Activated CD8-positive, alpha-beta memory T cell treated with anti-CD3 and anti-CD28 coated beads for 24 hours (primary cell): ENCODE measurements at regions not wholly inside any gene's neighbourhood (a gene's known extent, or its start where the extent isn't known, plus 50 kb on each side); places are given as distances from the start of the nearest gene placed in this dataset.
A peak's percentile ranks its signal among the peaks of the same experiment; 100 is the strongest.

Experiments used
- DNase-seq: peaks from one replicate; pipeline ENCODE4 v3.0.0-alpha.2; 2020

DNA sequence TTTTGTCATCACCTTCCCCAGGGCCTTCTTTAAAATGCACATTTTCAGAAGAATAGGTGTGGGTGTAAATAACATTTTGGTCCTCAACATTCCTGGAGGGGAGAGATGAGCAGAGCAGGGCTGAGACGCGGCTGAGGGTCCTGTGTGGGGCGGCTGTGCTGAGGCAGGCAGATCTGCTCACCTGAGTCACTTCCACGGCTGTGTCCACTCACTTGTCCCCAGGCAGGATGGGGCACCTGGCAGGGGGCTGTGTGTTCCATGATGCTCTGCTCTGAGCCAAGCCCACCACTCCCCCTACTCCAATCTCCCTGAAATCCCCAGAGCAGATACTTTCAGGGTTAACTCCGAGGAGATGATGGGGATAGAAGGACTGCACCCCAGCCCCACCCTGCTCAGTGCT is 93.8 kb downstream of the GLRX3 start:
- DNase-seq, result peak; percentile 26

- DNase-seq, result peak; percentile 21
Measured at GRCh38 chr10:130230611-130231010, 94.4 kb downstream of the GLRX3 start.

GRCh38 chr10:130231251-130231741 is 95.1 kb downstream of the GLRX3 start:
- peak; percentile 50 for DNase-seq

GRCh38 chr10:130232166-130233034 is 96.2 kb downstream of the GLRX3 start:
- DNase-seq, result peak; percentile 40

DNA sequence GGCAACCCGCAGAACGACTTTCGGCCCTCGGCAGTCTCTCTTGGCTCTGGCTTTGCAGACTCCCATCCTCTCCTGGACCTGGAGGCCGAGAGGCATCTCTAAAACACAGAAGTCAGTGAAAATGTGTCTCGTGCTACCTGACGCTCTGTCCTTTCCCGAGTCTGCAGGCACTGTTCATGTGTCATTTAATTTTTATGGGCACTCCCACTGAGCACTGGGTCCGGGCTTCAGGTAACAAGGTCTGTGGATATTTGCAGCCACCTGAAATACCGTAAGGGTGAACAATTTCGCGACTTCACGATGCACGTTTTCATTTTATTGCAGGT is 96.8 kb downstream of the GLRX3 start:
- no peak for DNase-seq

DNA sequence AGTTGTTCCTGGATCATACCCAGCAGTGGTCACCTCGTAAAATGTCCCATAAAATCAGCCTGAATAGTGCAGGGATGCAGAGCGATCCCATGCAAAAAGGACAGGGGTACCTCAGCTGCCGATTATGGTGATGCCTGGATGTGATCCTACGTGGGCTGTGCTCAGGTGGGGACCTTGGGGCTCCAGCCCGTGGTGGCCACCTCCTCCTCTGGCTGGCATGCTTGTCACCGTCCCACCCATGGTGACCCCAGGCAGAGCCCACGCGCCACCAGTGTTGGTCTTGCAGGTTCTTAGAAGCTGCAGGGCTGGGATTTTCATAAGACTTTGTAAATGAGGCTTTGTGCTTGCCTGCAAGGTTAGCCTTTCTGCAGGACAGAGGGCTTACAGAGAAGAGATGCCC is 97.2 kb downstream of the GLRX3 start:
- DNase-seq, result peak; percentile 40

DNA sequence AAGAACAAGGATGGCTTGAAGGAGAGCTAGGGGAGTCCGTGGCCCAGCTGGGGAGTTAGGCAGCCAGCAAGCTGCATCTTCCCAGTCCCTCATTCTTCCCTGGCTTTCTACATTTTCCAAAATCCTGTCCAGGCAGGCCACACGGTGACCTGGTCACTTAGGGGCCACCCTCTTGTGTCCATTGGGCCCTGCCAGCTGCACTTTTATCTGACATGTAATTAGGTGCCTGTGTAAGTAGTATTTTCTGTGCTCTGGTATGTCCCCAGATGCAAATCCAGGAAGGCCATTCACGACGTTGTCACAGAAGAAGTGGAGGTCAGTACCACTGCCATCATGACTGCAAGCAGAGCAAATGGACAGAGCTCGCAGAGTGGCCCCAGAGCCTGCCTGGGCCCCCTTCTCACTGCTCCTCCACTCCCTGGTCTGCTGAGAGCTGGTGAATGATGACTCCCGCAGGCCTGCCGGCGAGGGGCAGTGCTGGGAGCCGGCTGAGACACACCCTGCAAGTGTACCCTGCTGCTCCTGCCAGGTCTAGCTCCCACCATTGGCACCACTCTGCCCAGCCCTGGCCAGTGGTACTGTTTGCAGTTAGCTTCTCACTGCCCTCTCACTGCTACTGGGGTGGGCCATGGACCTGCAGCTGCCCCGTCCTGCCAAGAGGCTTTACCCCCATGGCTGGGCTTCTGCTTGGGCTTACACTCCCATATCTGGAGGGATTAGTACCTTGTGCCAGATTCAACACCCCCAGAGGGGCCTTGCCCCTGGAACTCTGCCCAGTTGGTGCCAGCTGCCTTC is 98.2 kb downstream of the GLRX3 start:
- DNase-seq, result peak; percentile 33

DNA sequence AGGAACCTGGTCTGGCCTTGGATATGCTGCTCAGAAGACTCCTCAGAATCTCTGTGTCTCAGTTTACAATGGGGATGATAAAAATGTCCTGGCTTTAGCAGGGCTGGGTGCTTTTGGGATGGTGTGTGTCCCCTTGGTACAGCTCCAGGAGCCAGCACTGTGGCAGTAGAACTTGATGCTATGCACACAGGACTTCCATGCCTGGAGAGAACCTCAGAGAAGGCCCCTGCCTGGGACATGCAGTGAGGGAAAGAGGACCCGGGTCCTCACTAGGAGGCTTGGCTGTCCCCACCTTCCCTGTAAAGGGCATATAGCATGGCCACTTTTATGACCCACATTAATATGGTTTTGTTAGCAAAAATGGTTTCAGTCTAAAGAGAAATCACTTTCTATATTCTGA is 100.5 kb downstream of the GLRX3 start:
- peak; percentile 24 for DNase-seq

- no peak for DNase-seq
Measured at GRCh38 chr10:130240409-130240808, 104.2 kb downstream of the GLRX3 start.

DNA sequence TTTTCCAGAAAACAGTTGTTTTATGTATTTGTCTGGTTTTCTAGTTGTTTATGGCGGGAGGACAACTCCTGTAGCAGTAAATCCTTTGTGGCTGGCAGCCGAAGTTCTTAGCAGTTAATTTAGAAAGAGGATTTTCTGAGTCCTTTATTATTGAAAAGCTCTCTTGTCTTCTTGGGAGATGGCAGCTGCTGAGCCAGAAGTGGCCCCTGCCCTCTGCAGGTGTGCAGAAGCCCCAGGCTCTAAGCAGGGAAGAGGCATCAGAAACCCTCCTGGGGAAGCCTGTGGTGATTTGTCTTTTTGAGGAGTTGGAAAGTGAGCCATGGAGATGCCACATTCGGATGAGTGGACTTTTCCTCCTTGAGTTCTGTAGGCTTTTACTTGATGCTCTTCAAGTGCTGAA is 106.3 kb downstream of the GLRX3 start:
- DNase-seq, result peak; percentile 24

DNA sequence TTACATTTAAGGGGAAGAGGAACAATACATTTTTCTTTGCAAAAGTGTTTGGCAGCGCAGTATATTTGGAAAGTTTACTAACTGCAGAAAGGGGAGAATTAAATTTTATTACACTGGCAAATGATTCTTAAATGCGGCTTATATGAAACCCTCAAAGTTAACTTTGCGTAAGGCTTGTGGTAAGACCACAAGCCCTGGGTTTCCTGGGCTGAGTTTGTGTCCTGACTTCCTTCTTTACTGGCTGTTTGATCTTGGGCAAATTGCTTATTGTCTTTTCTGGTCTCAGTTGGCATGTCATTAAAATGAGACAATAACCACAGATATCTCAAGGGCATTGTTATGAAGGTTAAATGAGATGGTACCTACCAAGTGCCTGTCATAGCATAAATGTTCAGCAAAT is 106.8 kb downstream of the GLRX3 start:
- DNase-seq, result no peak

DNA sequence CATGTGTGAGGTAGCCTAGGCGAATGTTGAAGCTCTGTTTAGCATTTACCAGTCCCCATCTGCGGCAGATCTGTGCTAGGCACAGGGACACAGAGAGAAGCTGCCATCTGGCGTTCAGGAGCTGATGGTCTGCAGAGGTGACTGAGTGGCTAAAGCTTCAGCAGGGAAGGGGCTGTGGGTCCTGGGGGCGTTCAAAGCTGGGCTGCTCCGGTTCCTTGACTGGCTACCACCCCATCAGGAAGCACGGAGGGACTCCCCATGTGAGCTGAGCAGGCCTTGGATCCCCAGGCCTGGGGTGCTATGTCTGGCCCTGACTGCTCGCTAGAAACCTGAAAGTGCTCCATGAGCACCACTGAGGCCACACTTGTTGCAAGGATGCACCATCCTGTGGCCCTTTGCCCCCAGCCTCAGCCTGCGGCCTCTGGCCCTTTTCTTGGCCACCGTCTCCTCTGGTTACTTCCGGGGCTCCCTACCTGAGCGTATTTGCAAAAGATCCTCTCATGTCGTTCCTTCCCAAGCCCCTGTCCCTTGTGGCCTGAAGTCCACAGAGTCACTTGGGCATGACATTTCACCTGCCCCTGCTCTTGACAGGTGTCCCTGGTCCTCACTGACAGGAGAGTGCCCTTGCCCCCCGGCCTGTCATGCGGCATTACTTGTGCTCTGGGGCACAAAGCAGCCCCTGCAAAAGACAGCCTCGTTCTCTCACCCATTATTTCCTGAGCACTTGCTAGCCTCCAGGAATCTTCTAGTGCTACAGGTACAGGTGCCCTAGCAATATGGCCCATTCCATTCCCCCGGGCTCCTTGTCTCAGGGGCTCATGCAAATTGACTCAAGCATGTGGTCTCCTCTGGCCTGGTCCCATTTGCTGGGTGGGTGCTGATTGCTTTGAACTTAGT is 108.1 kb downstream of the GLRX3 start:
- peak; percentile 44 for DNase-seq

DNA sequence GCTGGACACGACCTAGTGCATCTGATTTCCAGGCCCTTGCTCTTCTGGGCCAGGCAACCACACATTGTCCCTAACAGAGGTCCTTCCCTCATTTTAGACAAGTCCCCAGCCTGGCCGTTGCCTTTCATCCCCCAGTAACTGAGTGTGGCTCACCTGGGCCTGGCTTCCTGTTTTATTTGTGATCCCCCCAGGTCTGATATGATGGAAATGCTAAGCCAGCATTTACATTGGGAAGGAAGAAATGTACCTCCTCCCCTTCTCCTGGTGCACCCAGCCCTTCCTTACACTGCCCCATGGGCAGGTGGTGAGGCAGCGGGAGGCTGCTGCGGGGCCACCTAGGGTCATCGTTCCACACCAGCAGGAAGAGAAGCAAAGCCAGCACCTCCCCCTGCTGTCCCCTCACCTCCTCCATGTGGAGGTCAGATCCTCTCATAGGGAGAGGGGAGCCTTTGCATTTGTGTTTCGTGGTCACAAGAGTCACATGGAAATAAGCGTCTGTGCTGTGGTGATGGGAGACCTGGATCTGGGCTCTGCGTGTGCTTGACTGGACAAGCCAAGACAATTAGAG is 108.8 kb downstream of the GLRX3 start:
- DNase-seq, result peak; percentile 35

- peak; percentile 49 for DNase-seq
Measured at GRCh38 chr10:130246113-130246512, 109.9 kb downstream of the GLRX3 start.

DNA sequence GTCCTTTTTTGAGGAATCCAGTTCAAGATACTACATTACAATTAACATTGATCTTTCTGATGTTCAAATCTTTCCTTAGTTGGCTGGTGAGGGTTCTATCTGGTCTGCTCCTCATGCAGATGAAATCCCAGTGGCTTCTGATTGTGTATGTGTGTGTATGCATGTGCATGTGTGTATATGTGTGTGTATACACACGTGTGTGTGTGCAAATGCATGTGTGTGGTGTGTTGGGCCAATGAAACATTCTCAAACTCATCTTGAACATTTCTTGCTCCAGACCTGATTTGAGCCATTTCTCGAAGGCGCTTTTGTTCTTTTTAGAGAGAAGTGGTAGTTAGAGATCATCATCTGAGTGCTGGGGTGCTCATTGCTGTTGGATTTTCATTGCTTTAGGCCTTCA is 113.9 kb downstream of the GLRX3 start:
- no peak for DNase-seq

- DNase-seq, result peak; percentile 35
Measured at GRCh38 chr10:130251766-130252165, 115.6 kb downstream of the GLRX3 start.

DNA sequence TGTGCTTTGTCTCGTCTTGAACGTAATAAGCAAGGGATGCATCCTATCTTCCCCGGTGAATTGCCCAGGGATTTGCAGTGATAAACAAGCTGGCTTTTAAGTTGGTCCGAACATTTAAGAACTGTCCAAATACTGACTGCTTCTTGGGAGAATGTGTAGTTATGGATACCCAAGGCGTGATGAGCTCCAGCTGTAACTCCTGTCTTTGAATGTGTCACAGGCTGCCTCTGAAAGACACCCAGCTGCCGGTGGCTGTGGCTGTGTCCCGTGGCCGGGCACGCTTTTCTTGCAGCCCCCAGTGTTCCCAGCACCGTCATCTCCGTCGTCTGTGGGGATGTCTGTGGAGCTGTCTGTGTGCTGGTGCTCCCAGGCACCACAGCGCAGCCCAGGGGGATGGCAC is 118.1 kb downstream of the GLRX3 start:
- peak; percentile 15 for DNase-seq

GRCh38 chr10:130254662-130255061 is 118.5 kb downstream of the GLRX3 start:
- DNase-seq, result no peak

- no peak for DNase-seq
Measured at GRCh38 chr10:130255777-130256176, 119.6 kb downstream of the GLRX3 start.

DNA sequence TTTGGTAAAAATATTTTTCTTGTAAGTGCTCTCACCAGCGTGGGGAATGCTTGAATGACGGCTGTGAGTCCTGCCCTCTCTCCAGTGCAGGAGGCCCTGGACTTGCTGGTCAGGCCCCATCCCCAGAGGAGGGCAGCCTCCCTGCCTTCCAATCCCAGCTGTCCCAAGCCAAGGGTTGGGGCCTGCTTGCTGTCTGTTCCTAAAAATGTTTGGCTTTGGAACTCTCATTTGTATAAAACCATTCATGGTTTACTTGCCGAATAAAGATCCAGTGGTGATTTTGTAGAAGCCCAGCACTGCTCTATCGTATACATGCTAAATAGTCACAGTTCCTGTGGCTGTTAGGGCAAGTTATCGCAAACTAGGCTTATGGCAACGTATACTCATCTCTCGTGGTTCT is 121.7 kb downstream of the GLRX3 start:
- DNase-seq, result no peak

DNA sequence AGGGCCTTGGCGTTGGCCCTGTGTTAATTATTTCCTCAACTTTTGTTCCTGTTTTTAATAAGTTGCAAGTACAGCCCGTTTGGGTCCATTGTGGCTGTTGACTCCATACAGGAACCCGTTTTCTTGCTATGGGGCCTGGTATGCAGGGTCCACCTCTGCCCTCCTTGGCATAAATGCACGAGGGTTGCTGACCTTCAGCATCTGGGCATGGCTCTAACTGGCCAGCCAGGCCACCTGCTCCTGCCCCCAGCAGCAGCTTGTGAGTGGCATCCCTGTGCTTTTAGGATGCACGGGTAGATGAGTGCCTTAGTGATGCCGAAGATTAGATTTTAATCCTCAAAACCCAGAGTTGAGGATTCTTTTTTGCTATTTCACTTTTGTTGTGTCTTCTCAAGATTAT is 123.2 kb downstream of the GLRX3 start:
- DNase-seq, result no peak

GRCh38 chr10:130261306-130261705 is 125.1 kb downstream of the GLRX3 start:
- no peak for DNase-seq

GRCh38 chr10:130261766-130262165 is 125.6 kb downstream of the GLRX3 start:
- no peak for DNase-seq
